ENCODE measurements at regions not wholly inside any gene's neighbourhood (a gene's known extent, or its start where the extent isn't known, plus 50 kb on each side); places are given as distances from the start of the nearest gene placed in this dataset.
"Not testable (repeated sequence)": the region's sequence is repeated elsewhere in the genome, so short reads cannot be mapped to it uniquely, and the experiment has no call there.

GRCh38 chr3:72287956-72288355 lies 503.0 kb upstream of the PROK2 start:
- DNase-seq, result no peak

- no peak for DNase-seq
Observed at GRCh38 chr3:72285502-72285901, 500.6 kb upstream of the PROK2 start.

DNA sequence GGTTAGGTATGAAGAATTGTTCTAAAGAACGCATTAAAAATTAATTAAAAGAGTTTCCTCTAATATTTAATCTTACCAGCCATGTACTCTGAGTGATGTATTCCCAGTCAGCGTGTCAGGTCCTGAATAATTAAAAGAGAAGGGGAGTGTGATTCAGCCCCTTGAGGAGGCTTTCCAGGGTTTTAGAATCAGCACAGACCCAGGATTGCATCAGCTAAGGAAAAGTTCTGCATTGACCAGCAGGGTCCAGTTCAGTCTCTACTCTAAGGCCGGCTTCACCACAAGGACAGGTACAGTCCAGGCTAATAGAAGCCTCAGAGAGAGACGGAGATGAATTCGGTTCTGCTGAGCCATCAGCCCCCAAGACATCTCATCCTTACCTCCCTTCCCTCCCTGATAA lies 499.5 kb upstream of the PROK2 start:
- no peak for DNase-seq

GRCh38 chr3:72282918-72283317 lies 498.0 kb upstream of the PROK2 start:
- no peak for DNase-seq

DNA sequence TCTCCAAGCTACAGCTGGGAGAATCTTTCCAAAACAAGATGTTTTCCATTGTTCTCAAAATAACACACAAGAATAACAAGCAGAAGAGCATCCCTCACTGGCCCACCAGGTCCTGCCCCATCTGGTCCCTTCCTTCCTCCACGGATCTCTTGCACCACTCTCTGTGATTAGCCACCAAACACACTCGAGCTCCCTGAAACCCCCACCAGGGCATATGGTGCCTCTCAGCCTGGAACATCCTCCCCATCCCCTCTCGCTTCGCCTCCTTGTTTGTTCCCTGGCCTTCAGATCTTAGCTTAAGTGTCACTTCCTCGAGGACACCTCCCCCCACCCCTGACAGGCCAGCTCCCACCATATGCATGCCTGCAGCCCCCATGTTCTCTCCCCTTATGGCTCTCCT lies 496.6 kb upstream of the PROK2 start:
- DNase-seq, result no peak

DNA sequence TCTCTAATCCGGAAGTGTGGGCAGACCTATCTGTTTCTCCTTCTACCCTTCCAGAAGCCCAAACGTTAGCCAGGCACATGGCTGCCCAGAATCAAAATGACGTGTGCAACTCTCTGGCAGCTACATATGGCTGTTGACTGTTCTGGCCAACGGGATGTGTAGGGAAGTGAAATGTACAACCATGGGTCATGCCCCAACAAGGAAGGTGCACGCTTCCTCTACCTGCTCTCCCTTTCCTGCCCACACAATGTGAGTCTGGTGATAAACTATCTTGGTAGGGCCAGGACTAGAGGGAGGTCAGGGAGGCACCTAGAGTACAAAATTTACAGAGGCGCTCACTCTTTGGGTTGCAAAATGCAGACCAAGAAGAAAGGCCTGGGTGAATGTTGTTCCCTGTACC lies 495.9 kb upstream of the PROK2 start:
- no peak for DNase-seq

DNA sequence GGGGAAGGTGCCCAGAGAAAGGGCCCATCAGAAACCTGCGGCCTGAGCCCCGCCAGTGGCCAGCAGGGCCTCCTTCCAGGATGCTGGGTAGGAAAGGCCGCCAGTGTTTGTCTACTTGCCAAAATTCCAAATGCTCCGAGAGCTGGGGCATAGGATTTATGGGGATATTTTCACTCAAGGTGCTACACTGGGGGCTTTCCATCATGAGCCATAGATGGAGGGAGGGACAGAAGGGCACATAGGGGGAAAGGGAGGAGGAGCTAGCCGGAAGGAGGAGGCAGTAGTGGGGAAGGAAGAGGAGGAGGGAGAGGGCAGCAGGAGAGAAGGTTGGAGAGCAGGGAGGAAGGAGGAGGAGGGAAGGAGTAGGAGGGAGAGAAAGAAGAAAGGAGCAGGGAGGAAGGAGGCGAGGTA lies 494.7 kb upstream of the PROK2 start:
- DNase-seq, result no peak

- no peak for DNase-seq
Observed at GRCh38 chr3:72279068-72279604, 494.2 kb upstream of the PROK2 start.

- DNase-seq, result no peak
Observed at GRCh38 chr3:72278349-72279067, 493.6 kb upstream of the PROK2 start.

GRCh38 chr3:72277710-72278109 lies 492.8 kb upstream of the PROK2 start:
- no peak for DNase-seq

- no peak for DNase-seq
Observed at GRCh38 chr3:72276806-72277205, 491.9 kb upstream of the PROK2 start.

- DNase-seq, result no peak
Observed at GRCh38 chr3:72275331-72275751, 490.4 kb upstream of the PROK2 start.

- DNase-seq, result no peak
Observed at GRCh38 chr3:72274493-72275330, 489.8 kb upstream of the PROK2 start.

- DNase-seq, result no peak
Observed at GRCh38 chr3:72273615-72274014, 488.7 kb upstream of the PROK2 start.

- DNase-seq, result no peak
Observed at GRCh38 chr3:72272356-72272755, 487.4 kb upstream of the PROK2 start.

DNA sequence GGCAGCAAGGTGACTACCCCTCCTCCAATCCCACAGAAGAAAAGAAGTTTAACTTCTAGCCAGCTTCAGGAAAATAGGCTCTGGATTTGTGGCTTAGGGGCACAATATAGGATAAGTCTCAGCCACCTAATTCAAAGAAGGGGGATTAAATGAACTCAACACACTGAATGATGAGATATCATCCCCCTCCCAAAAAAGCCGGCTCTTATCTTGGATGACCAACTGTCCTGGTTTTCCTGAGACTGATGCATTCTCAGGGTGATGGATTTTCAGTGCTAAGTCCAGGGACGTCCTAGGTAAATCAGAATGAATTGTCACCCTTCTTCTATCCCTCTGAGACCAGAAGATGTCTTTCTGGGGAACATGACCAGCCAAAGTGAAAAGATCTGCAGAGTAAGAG lies 487.0 kb upstream of the PROK2 start:
- DNase-seq, result no peak

DNA sequence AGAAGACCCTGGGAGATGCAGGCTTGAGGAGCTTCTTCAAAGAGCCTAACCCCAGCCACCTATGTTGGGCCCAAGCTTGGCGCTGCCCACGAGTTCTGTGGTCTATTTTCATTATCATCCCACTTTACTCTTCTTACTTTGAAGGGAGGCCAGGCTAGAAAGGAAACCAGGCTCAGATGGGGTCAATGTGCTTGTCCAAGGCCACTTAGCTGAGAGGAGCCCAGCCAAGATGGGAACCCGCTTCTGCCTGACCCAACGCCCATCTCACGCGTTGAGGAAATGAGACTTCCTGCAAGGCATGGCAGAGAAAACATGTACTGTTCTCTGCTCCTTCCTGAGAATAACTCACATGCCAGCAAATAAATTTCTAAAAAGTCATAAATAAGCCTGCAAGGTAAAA lies 486.3 kb upstream of the PROK2 start:
- DNase-seq, result no peak

DNA sequence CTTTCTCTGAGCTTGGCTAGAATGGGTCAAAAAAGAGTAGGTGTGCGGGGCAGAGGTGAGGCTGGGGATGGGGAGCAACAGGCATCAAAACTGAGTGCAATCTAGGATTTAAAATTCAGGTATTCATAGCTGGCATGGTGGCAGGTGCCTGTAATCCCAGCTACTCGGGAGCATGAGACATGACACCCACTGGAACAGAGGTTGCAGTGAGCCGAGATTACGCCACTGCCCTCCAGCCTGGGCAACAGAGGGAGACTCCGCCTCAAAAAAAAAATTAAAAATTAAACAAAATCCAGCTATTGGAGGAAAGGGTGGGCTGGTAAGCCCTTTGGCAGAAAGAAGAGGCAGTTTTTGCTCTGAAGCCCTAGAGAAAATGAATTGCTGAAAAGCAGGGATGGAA lies 485.8 kb upstream of the PROK2 start:
- DNase-seq, result no peak

- no peak for DNase-seq
Observed at GRCh38 chr3:72270072-72270681, 485.2 kb upstream of the PROK2 start.

GRCh38 chr3:72269475-72269874 lies 484.5 kb upstream of the PROK2 start:
- no peak for DNase-seq

- not testable (repeated sequence) for DNase-seq
Observed at GRCh38 chr3:72266921-72267524, 482.1 kb upstream of the PROK2 start.

DNA sequence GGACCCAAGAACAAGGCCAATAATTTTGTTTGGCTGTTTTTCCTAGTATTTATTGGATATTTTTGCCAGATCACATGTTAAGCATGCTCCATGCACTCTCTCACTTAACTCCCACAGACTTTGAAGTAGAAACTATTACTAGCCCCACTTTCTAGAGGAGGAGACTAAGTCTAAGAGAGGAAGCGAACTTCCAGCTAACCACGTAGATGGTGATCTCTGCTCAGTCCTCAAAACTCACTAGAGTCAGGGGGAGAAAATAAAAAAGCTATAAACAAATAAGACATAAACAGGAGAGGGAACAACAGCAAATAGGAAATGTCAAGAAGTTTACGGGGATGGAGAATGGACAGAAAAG lies 481.0 kb upstream of the PROK2 start:
- no peak for DNase-seq

DNA sequence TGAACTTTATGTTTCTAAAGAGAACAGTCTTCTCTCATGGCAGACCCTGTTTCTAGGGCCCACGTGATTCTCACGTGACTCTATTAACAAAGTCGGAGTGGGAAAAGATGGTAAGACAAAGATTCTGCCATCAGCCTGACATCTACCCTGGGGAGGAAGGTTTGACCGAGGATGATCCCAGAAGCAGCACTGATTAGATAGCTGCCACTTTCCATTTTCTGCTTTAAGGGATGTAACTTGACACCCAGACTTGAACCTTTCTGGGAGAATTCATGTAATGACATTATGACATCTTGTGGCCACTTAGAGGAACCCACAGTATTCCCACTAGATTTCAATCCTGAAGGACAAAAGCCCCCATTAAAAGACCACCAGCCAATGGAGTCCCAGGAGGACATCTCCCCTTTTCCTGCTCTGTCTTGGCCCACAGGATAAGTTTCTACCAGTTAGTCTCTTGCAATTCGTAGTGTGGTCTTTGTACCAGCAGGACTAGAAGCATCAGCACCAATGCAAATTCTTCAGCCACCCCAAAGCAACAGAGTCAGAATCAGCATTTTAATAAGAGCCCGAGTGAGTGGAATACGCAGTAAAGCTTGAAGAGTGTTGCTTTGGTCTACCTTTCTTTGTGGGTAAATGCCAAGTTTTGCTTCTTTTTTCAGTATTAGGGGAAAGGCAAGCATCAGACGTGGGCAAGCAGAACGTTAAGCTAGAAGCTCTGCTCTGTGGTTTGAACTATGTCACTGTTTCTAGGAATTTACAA lies 480.5 kb upstream of the PROK2 start:
- no peak for DNase-seq
